Ovary (tissue), 7 donors: ENCODE measurements at regions not wholly inside any gene's neighbourhood (a gene's known extent, or its start where the extent isn't known, plus 50 kb on each side); places are given as distances from the start of the nearest gene placed in this dataset.

Experiments
- DNase-seq, 5 donors: peaks; one replicate each; pipeline ENCODE4 v3.0.0-alpha.2; 2019 to 2020
- H3K27ac ChIP-seq, 2 donors: fragments of 200-600 bp; one replicate each; pipeline versions ENCODE4 v1.5.1 to v1.8.0; 2019 to 2022
- H3K27me3 ChIP-seq: fragments of 200-600 bp; one replicate; pipeline ENCODE4 v1.8.0; 2022
- H3K36me3 ChIP-seq: fragments of 200-600 bp; sonication (generic); one replicate; pipeline ENCODE4 v1.5.1; 2019
- H3K4me1 ChIP-seq: one replicate; pipeline ENCODE4 v1.8.1; 2013; ENCODE audit warnings: mild to moderate bottlenecking, moderate library complexity; ENCODE audit not compliant: insufficient read depth
- H3K4me3 ChIP-seq: fragments of 200-600 bp; sonication (generic); one replicate; pipeline ENCODE4 v1.5.1; 2017
- H3K9me3 ChIP-seq, 2 donors: fragments of 200-600 bp in 1 of 2; sonication (generic) in 1 of 2; one replicate each; pipeline versions ENCODE4 v1.5.1 to v1.8.1; 2013 to 2019; ENCODE audit warnings: mild to moderate bottlenecking in 1 of 2, moderate library complexity in 1 of 2
- CTCF ChIP-seq, 3 donors: fragments of 450-650 bp in 2 of 3; fragments of 200-600 bp in 1 of 3; IDR thresholded peaks; one replicate each; pipeline versions ENCODE4 v1.5.1 to v1.8.0; 2016 to 2022; ENCODE audit warnings: antibody characterized with exemption in 3 of 3, mild to moderate bottlenecking in 1 of 3
- EP300 ChIP-seq: sonication (generic); formaldehyde crosslinking; IDR thresholded peaks from one replicate; pipeline ENCODE4 v1.6.1; 2017; ENCODE audit warnings: antibody characterized with exemption
- POLR2A ChIP-seq: fragments of 450-650 bp; IDR thresholded peaks from one replicate; pipeline ENCODE4 v1.6.1; 2017; ENCODE audit warnings: antibody characterized with exemption, mild to moderate bottlenecking, moderate library complexity
- WGBS, 3 donors: extraction: QIAGEN DNeasy Blood & Tissue Kit in 1 of 3; methylation state at CpG; one replicate each; pipeline versions ENCODE4 v1.1.5 to v1.1.7; 2013 to 2017; 5-methylcytosine and 5-hydroxymethylcytosine counted together
- intact Hi-C, 4 donors: fragments of 100-400 bp; cut with DNase I; formaldehyde crosslinking; loops; one replicate each; pipeline versions ENCODE4 v1.11.0 to v1.15.1; 2022 to 2023
- donor health status: DM: no; HTN: no; CAD: no; lungs with moderate emphysema.
- donor health status: DM: no; HTN: no; CAD: no.
- donor health status: Bipolar disorder and iron deficiency.
- donor health status: DM: no; HTN: no; CAD: no.
- donor health status: DM: yes; HTN: yes; CAD: no.

- TF ChIP-seq EP300, result no peak
- no peak for TF ChIP-seq POLR2A
- no peak for TF ChIP-seq CTCF (IDR thresholded peaks at IDR 0.05)
- Histone ChIP-seq H3K9me3 (no peaks in the 10 kb centered on the region), H3K36me3 (no peaks in the 10 kb centered on the region), H3K27ac (no peak overlapping the region), H3K27me3 (no peaks in the 10 kb centered on the region), H3K4me1 (no peaks in the 10 kb centered on the region), H3K4me3 (no peak overlapping the region)
- intact Hi-C loops, result no loop called here
- DNase-seq, result no peak
- 73 to 77% (median 73%) methylated on average over 3 of the region's 3 CpGs for WGBS, 3 donors
Observed at GRCh38 chr5:89407054-89407453, 524.1 kb upstream of the MEF2C start.

DNA sequence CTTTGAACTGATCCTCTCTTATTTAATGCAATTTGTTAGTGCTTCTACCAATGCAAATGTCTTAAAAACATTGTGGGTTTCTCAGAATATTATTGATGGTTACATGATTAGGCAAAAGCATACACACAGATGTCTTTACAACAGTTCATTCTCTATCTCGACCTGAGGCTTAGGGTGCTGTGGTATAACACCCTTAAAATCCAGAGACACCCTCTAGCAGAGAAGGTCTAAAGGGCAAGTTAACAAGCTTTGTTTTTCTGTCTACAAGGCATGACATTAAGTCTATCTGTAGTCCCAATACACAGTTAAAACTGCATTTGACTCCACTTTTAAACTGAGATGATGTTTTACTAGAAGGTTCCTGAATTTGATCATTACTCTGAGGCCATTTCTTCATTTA, 518.7 kb upstream of the MEF2C start:
- 82 to 90% (median 84%) methylated on average over 1 of the region's 1 CpG for WGBS, 3 donors
- intact Hi-C loops, result no loop called here
- no peaks in the 10 kb centered on the region for H3K36me3 ChIP-seq
- H3K9me3 ChIP-seq, result no peaks in the 10 kb centered on the region
- no peak overlapping the region for H3K4me3 ChIP-seq
- no peaks in the 10 kb centered on the region for H3K27me3 ChIP-seq
- no peak for DNase-seq
- TF ChIP-seq POLR2A, result no peak
- no peak for TF ChIP-seq EP300
- TF ChIP-seq CTCF (IDR thresholded peaks at IDR 0.05), result no peak
- H3K4me1 ChIP-seq, result no peaks in the 10 kb centered on the region
- no peak overlapping the region for H3K27ac ChIP-seq

GRCh38 chr5:89401012-89401411, 518.0 kb upstream of the MEF2C start:
- H3K4me1 ChIP-seq, result peaks cover 1% of the 10 kb centered on the region
- no peak for TF ChIP-seq CTCF (IDR thresholded peaks at IDR 0.05)
- H3K4me3 ChIP-seq, result no peak overlapping the region
- no peaks in the 10 kb centered on the region for H3K36me3 ChIP-seq
- WGBS, 3 donors, result 95 to 98% (median 95%) methylated on average over 3 of the region's 3 CpGs
- no peaks in the 10 kb centered on the region for H3K27me3 ChIP-seq
- intact Hi-C loops, result no loop called here
- H3K27ac ChIP-seq, result no peak overlapping the region
- no peak for DNase-seq
- H3K9me3 ChIP-seq, result no peaks in the 10 kb centered on the region

DNA sequence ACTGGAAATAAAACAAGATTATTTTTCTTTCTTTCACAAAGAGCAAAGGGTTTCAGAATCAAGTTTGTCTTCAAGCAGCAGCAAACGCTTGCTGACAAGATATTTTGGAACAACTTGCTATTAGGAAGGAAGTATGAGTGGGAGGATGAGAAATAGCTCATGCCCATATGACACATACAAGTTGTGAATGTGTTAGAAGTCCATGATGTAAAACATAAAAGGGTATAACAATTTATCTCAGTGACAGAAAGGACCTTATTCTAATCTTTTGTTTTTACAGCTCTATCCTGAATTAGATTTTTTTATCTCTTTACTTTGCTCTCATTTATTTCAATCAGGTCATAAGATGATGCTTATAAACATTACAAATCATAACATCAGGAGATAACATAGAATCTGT, 516.6 kb upstream of the MEF2C start:
- DNase-seq, result no peak
- H3K27me3 ChIP-seq, result no peaks in the 10 kb centered on the region
- no peak overlapping the region for H3K27ac ChIP-seq
- intact Hi-C loops, result no loop called here
- 14 to 31% (median 24%) methylated on average over 1 of the region's 1 CpG for WGBS, 3 donors
- H3K4me3 ChIP-seq, result no peak overlapping the region
- no peaks in the 10 kb centered on the region for H3K36me3 ChIP-seq
- TF ChIP-seq EP300 (no peak), POLR2A (no peak), CTCF (IDR thresholded peaks at IDR 0.05) (no peak)
- peaks cover 1% of the 10 kb centered on the region for H3K4me1 ChIP-seq
- no peaks in the 10 kb centered on the region for H3K9me3 ChIP-seq

- Histone ChIP-seq H3K9me3 (no peaks in the 10 kb centered on the region), H3K27me3 (no peaks in the 10 kb centered on the region), H3K4me1 (peaks cover 1% of the 10 kb centered on the region), H3K27ac (no peak overlapping the region), H3K36me3 (no peaks in the 10 kb centered on the region), H3K4me3 (no peak overlapping the region)
- 84 to 96% (median 92%) methylated on average over 1 of the region's 1 CpG for WGBS, 3 donors
- intact Hi-C loops, result no loop called here
- DNase-seq, result no peak
- TF ChIP-seq POLR2A (no peak), CTCF (IDR thresholded peaks at IDR 0.05) (no peak), EP300 (no peak)
Observed at GRCh38 chr5:89397096-89397495, 514.1 kb upstream of the MEF2C start.
